ENCODE measurements at regions not wholly inside any gene's neighbourhood (a gene's known extent, or its start where the extent isn't known, plus 50 kb on each side); places are given as distances from the start of the nearest gene placed in this dataset.

DNA sequence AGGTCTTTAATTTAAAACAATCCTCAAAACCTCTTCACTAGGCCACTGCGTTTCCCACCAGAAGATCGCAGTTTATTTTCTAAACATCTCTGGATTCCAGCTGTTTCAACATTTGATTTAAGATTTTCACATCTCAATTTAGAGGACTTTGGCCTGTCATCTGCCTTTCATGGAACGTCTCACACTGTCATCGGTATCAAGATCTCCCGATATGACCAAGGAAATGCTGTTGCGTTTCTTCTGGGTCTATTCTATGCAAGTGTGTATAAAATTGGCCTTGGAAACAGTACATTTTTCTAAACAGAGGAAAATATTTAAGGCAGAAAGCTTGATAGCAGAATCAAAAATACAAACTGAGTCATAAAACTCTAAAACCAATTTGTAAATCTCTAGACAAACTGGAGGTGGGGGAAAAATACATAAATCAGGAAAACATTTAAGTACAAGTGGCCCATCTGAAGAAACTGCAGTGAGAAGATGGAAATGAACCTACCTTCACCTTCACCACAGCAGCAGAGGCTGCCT is 53.6 kb upstream of the SIMC1 start:
- TF ChIP-seq, protein P1, sequence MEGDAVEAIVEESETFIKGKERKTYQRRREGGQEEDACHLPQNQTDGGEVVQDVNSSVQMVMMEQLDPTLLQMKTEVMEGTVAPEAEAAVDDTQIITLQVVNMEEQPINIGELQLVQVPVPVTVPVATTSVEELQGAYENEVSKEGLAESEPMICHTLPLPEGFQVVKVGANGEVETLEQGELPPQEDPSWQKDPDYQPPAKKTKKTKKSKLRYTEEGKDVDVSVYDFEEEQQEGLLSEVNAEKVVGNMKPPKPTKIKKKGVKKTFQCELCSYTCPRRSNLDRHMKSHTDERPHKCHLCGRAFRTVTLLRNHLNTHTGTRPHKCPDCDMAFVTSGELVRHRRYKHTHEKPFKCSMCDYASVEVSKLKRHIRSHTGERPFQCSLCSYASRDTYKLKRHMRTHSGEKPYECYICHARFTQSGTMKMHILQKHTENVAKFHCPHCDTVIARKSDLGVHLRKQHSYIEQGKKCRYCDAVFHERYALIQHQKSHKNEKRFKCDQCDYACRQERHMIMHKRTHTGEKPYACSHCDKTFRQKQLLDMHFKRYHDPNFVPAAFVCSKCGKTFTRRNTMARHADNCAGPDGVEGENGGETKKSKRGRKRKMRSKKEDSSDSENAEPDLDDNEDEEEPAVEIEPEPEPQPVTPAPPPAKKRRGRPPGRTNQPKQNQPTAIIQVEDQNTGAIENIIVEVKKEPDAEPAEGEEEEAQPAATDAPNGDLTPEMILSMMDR (IDR thresholded peaks at IDR 0.05) = no peak
- TF ChIP-seq POLR2A (IDR thresholded peaks at IDR 0.05) = no peak

Measured in gastroesophageal sphincter (tissue), 3 donors.